Activated CD8-positive, alpha-beta T cell treated with anti-CD3 and anti-CD28 coated beads for 36 hours (primary cell): ENCODE measurements at regions not wholly inside any gene's neighbourhood (a gene's known extent, or its start where the extent isn't known, plus 50 kb on each side); places are given as distances from the start of the nearest gene placed in this dataset.

Source experiments
- ATAC-seq: fragments of 200-7000 bp; cut with Tn5 transposase; one replicate; pipeline ENCODE4 v1.10.0; 2021; ENCODE audit warnings: mild to moderate bottlenecking, moderate library complexity
- CTCF ChIA-PET: fragments of 350-600 bp; sonication (Branson Sonifier 250); formaldehyde crosslinking; loops from one replicate; lab custom pipeline; 2021; ENCODE audit warnings: antibody characterized with exemption; lab: Charles Lee
- POLR2A ChIA-PET: fragments of 350-600 bp; sonication (Branson Sonifier 250); formaldehyde crosslinking; loops from one replicate; lab custom pipeline; 2021; ENCODE audit warnings: antibody characterized with exemption; lab: Charles Lee
- DNase-seq: peaks from one replicate; pipeline ENCODE4 v3.0.0-alpha.2; 2020
- H3K27ac Mint-ChIP-seq: one replicate; pipeline ENCODE4 v1.8.0; 2021; ENCODE audit warnings: mild to moderate bottlenecking, mixed read lengths
- H3K27me3 Mint-ChIP-seq: one replicate; pipeline ENCODE4 v1.8.0; 2021; ENCODE audit warnings: mixed read lengths
- H3K36me3 Mint-ChIP-seq: one replicate; pipeline ENCODE4 v1.8.0; 2021; ENCODE audit warnings: low read depth, mixed read lengths
- H3K4me1 Mint-ChIP-seq: one replicate; pipeline ENCODE4 v1.8.0; 2021; ENCODE audit warnings: low read depth, mixed read lengths
- H3K4me3 Mint-ChIP-seq: one replicate; pipeline ENCODE4 v1.8.0; 2021; ENCODE audit warnings: mild to moderate bottlenecking, moderate library complexity, mixed read lengths
- H3K9me3 Mint-ChIP-seq: one replicate; pipeline ENCODE4 v1.8.0; 2021; ENCODE audit warnings: mixed read lengths
- CTCF ChIP-seq: fragments of 200-600 bp; IDR thresholded peaks from one replicate; pipeline ENCODE4 v1.8.0; 2022; ENCODE audit warnings: antibody characterized with exemption, mild to moderate bottlenecking
- intact Hi-C: fragments of 100-400 bp; cut with micrococcal nuclease; formaldehyde crosslinking; loops from one replicate; pipeline ENCODE4 v1.10.0; 2022

GRCh38 chr2:65820454-65820853, 388.1 kb upstream of the SPRED2 start:
- H3K4me1 Mint-ChIP-seq: no peaks in the 10 kb centered on the region
- no peak for ATAC-seq
- no peak overlapping the region for H3K4me3 Mint-ChIP-seq
- intact Hi-C loops: no loop called here
- ChIA-PET POLR2A (no interaction called here), CTCF (interaction anchor here (0.9 kb wide), 1 partner anchor 180 kb away, joined by 3 read pairs; no protein-coding TSS in a partner anchor)
- H3K27me3 Mint-ChIP-seq: no peaks in the 10 kb centered on the region
- TF ChIP-seq CTCF: no peak
- H3K36me3 Mint-ChIP-seq: no peaks in the 10 kb centered on the region
- no peak for DNase-seq
- H3K9me3 Mint-ChIP-seq: no peaks in the 10 kb centered on the region
- no peak overlapping the region for H3K27ac Mint-ChIP-seq

- ChIA-PET POLR2A (interaction anchor here (0.6 kb wide), 1 partner anchor 501 kb away, joined by 3 read pairs; no protein-coding TSS in a partner anchor), CTCF (interaction anchor here (0.9 kb wide), 1 partner anchor 180 kb away, joined by 3 read pairs; no protein-coding TSS in a partner anchor)
- H3K4me1 Mint-ChIP-seq: no peaks in the 10 kb centered on the region
These were observed 387.6 kb upstream of the SPRED2 start for GRCh38 chr2:65819963-65820362.

GRCh38 chr2:65818873-65819451, 386.6 kb upstream of the SPRED2 start:
- no peak for DNase-seq
- no peak for ATAC-seq
- intact Hi-C loops: no loop called here

More at GRCh38 chr2:65819963-65820362, 387.6 kb upstream of the SPRED2 start:
- DNase-seq (no peak), ATAC-seq (no peak)
- intact Hi-C loops: no loop called here
- H3K36me3 Mint-ChIP-seq: no peaks in the 10 kb centered on the region
- no peaks in the 10 kb centered on the region for H3K27me3 Mint-ChIP-seq
- H3K4me3 Mint-ChIP-seq: no peak overlapping the region
- no peak overlapping the region for H3K27ac Mint-ChIP-seq
- H3K9me3 Mint-ChIP-seq: no peaks in the 10 kb centered on the region
- no peak for TF ChIP-seq CTCF

GRCh38 chr2:65813631-65814173, 381.3 kb upstream of the SPRED2 start:
- no peak for TF ChIP-seq CTCF
- Mint-ChIP-seq H3K36me3 (no peaks in the 10 kb centered on the region), H3K4me1 (no peaks in the 10 kb centered on the region), H3K27ac (no peak overlapping the region), H3K27me3 (no peaks in the 10 kb centered on the region), H3K9me3 (peaks cover 2% of the 10 kb centered on the region), H3K4me3 (no peak overlapping the region)
- no peak for DNase-seq
- ChIA-PET CTCF (no interaction called here), POLR2A (no interaction called here)
- intact Hi-C loops: no loop called here
- no peak for ATAC-seq

More at GRCh38 chr2:65818873-65819451, 386.6 kb upstream of the SPRED2 start:
- H3K36me3 Mint-ChIP-seq: no peaks in the 10 kb centered on the region
- H3K27ac Mint-ChIP-seq: no peak overlapping the region
- H3K27me3 Mint-ChIP-seq: no peaks in the 10 kb centered on the region
- H3K4me1 Mint-ChIP-seq: no peaks in the 10 kb centered on the region
- H3K9me3 Mint-ChIP-seq: no peaks in the 10 kb centered on the region
- no peak overlapping the region for H3K4me3 Mint-ChIP-seq
- ChIA-PET CTCF (no interaction called here), POLR2A (no interaction called here)
- TF ChIP-seq CTCF: no peak

GRCh38 chr2:65812887-65813286, 380.5 kb upstream of the SPRED2 start:
- Mint-ChIP-seq H3K4me1 (no peaks in the 10 kb centered on the region), H3K4me3 (no peak overlapping the region), H3K27ac (no peak overlapping the region), H3K9me3 (peaks cover 3% of the 10 kb centered on the region), H3K27me3 (no peaks in the 10 kb centered on the region), H3K36me3 (no peaks in the 10 kb centered on the region)
- ATAC-seq (no peak), DNase-seq (no peak)
- intact Hi-C loops: no loop called here
- CTCF ChIA-PET: no interaction called here
- POLR2A ChIA-PET: no interaction called here
- TF ChIP-seq CTCF: no peak
